ENCODE measurements at regions not wholly inside any gene's neighbourhood (a gene's known extent, or its start where the extent isn't known, plus 50 kb on each side); places are given as distances from the start of the nearest gene placed in this dataset.

- peaks cover 0 to 14% (median 2%) of the 10 kb centered on the region in 3 experiments; a peak in 6 of 7 replicates for H3K36me3 Mint-ChIP-seq (ENCODE audit: insufficient read depth in 1 of 3, low read depth in 3 of 3)
- H3K9me3 ChIP-seq (ENCODE audit: control insufficient read depth, low read depth, low read length): peaks cover 78% of the 10 kb centered on the region
These were observed 2057.1 kb downstream of the TP53TG3F start for GRCh38 chr16:35516551-35516950.

More at GRCh38 chr16:35516551-35516950, 2057.1 kb downstream of the TP53TG3F start:
- TF ChIP-seq, protein P1, sequence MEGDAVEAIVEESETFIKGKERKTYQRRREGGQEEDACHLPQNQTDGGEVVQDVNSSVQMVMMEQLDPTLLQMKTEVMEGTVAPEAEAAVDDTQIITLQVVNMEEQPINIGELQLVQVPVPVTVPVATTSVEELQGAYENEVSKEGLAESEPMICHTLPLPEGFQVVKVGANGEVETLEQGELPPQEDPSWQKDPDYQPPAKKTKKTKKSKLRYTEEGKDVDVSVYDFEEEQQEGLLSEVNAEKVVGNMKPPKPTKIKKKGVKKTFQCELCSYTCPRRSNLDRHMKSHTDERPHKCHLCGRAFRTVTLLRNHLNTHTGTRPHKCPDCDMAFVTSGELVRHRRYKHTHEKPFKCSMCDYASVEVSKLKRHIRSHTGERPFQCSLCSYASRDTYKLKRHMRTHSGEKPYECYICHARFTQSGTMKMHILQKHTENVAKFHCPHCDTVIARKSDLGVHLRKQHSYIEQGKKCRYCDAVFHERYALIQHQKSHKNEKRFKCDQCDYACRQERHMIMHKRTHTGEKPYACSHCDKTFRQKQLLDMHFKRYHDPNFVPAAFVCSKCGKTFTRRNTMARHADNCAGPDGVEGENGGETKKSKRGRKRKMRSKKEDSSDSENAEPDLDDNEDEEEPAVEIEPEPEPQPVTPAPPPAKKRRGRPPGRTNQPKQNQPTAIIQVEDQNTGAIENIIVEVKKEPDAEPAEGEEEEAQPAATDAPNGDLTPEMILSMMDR (conservative IDR thresholded peaks at IDR 0.05): no peak
- Histone ChIP-seq H3K4me2 (ENCODE audit: insufficient read depth, insufficient read length, low read length) (no peak overlapping the region), H2AFZ (ENCODE audit: low read length) (no peak overlapping the region), H3K18ac (ENCODE audit: insufficient read length, low read depth, low read length) (no peak overlapping the region), H2AK5ac (ENCODE audit: insufficient read length, low read length) (no peak overlapping the region), H3K27me3 (ENCODE audit: insufficient read depth, low read length) (no peaks in the 10 kb centered on the region), H3K4ac (ENCODE audit: low read depth, low read length) (no peak overlapping the region), H2BK20ac (ENCODE audit: low read depth, low read length, poor library complexity, severe bottlenecking) (no peak overlapping the region), H3K27ac (ENCODE audit: insufficient read length, low read depth, low read length) (no peak overlapping the region), H2BK5ac (ENCODE audit: insufficient read length, low read length) (no peak overlapping the region), H4K8ac (replicated peaks; ENCODE audit: insufficient read length, low read depth, low read length) (no peak overlapping the region), H3K4me1 (ENCODE audit: insufficient read depth, low read length) (no peaks in the 10 kb centered on the region), H3K79me2 (ENCODE audit: insufficient read depth, low read length) (no peaks in the 10 kb centered on the region), H3K23ac (ENCODE audit: insufficient read length, low read depth, low read length) (no peak overlapping the region), H4K20me1 (ENCODE audit: control insufficient read depth, insufficient read depth, insufficient read length) (no peaks in the 10 kb centered on the region), H3K23me2 (ENCODE audit: insufficient read length, low read depth, low read length, poor library complexity, severe bottlenecking) (no peaks in the 10 kb centered on the region), H2BK120ac (ENCODE audit: low read depth, low read length, poor library complexity, severe bottlenecking) (no peak overlapping the region), H3K56ac (ENCODE audit: insufficient read length, low read depth, low read length) (no peak overlapping the region), H4K91ac (ENCODE audit: insufficient read length, low read depth, low read length) (no peak overlapping the region), H3K9ac (ENCODE audit: extremely low read depth, insufficient read length, low read length) (no peak overlapping the region), H2BK15ac (ENCODE audit: low read depth, low read length) (no peak overlapping the region), H3T11ph (ENCODE audit: low read length) (no peak overlapping the region), H2BK12ac (ENCODE audit: insufficient read length, low read depth, low read length) (no peak overlapping the region), H4K5ac (ENCODE audit: insufficient read length, low read depth, low read length) (no peak overlapping the region), H3K79me1 (ENCODE audit: insufficient read depth, low read depth, low read length, poor library complexity, severe bottlenecking) (no peaks in the 10 kb centered on the region), H3K14ac (ENCODE audit: insufficient read depth, low read length) (no peak overlapping the region)
- Mint-ChIP-seq H3K27ac (no peak overlapping the region), H3K4me1 (no peaks in the 10 kb centered on the region), H3K4me3 (no peak overlapping the region), H3K9me3 (peaks cover 88 to 95% of the 10 kb centered on the region in 2 experiments), H3K27me3 (ENCODE audit: low read depth) (no peaks in the 10 kb centered on the region)
- DNase-seq: no peak

Data from H9 (cell line).